HG03025 (cell line): ENCODE measurements at regions not wholly inside any gene's neighbourhood (a gene's known extent, or its start where the extent isn't known, plus 50 kb on each side); places are given as distances from the start of the nearest gene placed in this dataset.
"Not testable (repeated sequence)": the region's sequence is repeated elsewhere in the genome, so short reads cannot be mapped to it uniquely, and the experiment has no call there.

Experiments
- ATAC-seq: cut with Tn5 transposase; IDR thresholded peaks from one replicate; pipeline ENCODE4 v1.9.1; 2021; ENCODE audit warnings: mild to moderate bottlenecking, moderate library complexity; ENCODE audit not compliant: unreplicated experiment, low FRiP score

- ATAC-seq = no peak
These were observed 92.3 kb upstream of the ANKRD10 start for GRCh38 chr13:111007209-111007608.

GRCh38 chr13:111006506-111007031, 91.7 kb upstream of the ANKRD10 start:
- ATAC-seq = no peak

GRCh38 chr13:111005808-111006505, 91.1 kb upstream of the ANKRD10 start:
- ATAC-seq = no peak

GRCh38 chr13:111005364-111005763, 90.5 kb upstream of the ANKRD10 start:
- no peak for ATAC-seq

- no peak for ATAC-seq
These were observed 89.6 kb upstream of the ANKRD10 start for GRCh38 chr13:111004444-111004843.

- ATAC-seq = no peak
These were observed 86.8 kb upstream of the ANKRD10 start for GRCh38 chr13:111001636-111002035.

GRCh38 chr13:110993788-110994187, 78.9 kb upstream of the ANKRD10 start:
- no peak for ATAC-seq

- no peak for ATAC-seq
These were observed 77.2 kb upstream of the ANKRD10 start for GRCh38 chr13:110991991-110992508.

- no peak for ATAC-seq
These were observed 74.5 kb upstream of the ANKRD10 start for GRCh38 chr13:110989331-110989730.

- ATAC-seq = no peak
These were observed 70.7 kb upstream of the ANKRD10 start for GRCh38 chr13:110985541-110985940.

- ATAC-seq = no peak
These were observed 69.9 kb upstream of the ANKRD10 start for GRCh38 chr13:110984798-110985197.

- no peak for ATAC-seq
These were observed 69.5 kb upstream of the ANKRD10 start for GRCh38 chr13:110984381-110984780.

- no peak for ATAC-seq
These were observed 68.4 kb upstream of the ANKRD10 start for GRCh38 chr13:110983241-110983640.

GRCh38 chr13:110981379-110981778, 66.5 kb upstream of the ANKRD10 start:
- ATAC-seq = no peak

GRCh38 chr13:110980921-110981320, 66.1 kb upstream of the ANKRD10 start:
- no peak for ATAC-seq

- ATAC-seq = not testable (repeated sequence)
These were observed 64.3 kb upstream of the ANKRD10 start for GRCh38 chr13:110979149-110979548.

- no peak for ATAC-seq
These were observed 63.5 kb upstream of the ANKRD10 start for GRCh38 chr13:110978390-110978789.

GRCh38 chr13:110976785-110977184, 61.9 kb upstream of the ANKRD10 start:
- ATAC-seq = no peak

GRCh38 chr13:110973007-110973700, 58.3 kb upstream of the ANKRD10 start:
- no peak for ATAC-seq

GRCh38 chr13:110971486-110971885, 56.6 kb upstream of the ANKRD10 start:
- ATAC-seq = no peak

GRCh38 chr13:110967156-110967855, 52.4 kb upstream of the ANKRD10 start:
- ATAC-seq = not testable (repeated sequence)
